ENCODE measurements at regions not wholly inside any gene's neighbourhood (a gene's known extent, or its start where the extent isn't known, plus 50 kb on each side); places are given as distances from the start of the nearest gene placed in this dataset.
A peak's percentile ranks its signal among the peaks of the same experiment; 100 is the strongest.

GRCh38 chr11:129248618-129249017 is 56.5 kb upstream of the ARHGAP32 start (continued):
- TF ChIP-seq ZMYM4 (CRISPR knock-in tag; IDR thresholded peaks at IDR 0.05) (peak; percentile 67), TP53 (CRISPR knock-in tag; conservative IDR thresholded peaks at IDR 0.05) (no peak), PITX1 (CRISPR knock-in tag; IDR thresholded peaks at IDR 0.05) (no peak), ZGPAT (CRISPR knock-in tag; IDR thresholded peaks at IDR 0.05) (0 out of 2 replicates have a peak, but pooled peaks have one; percentile 41), ZNF225 (CRISPR knock-in tag; IDR thresholded peaks at IDR 0.05) (no peak), REST (IDR thresholded peaks at IDR 0.05; ENCODE audit: borderline replicate concordance in 1 of 2, low read depth in 1 of 2, low read length in 2 of 2) (no peak), MAF1 (CRISPR knock-in tag; IDR thresholded peaks at IDR 0.05; ENCODE audit: borderline replicate concordance) (no peak), MTF2 (CRISPR knock-in tag; IDR thresholded peaks at IDR 0.05; ENCODE audit: borderline replicate concordance) (no peak), SP2 (CRISPR knock-in tag; IDR thresholded peaks at IDR 0.05) (no peak), MXD1 (CRISPR knock-in tag; IDR thresholded peaks at IDR 0.05) (no peak), ZNF18 (CRISPR knock-in tag; IDR thresholded peaks at IDR 0.05; ENCODE audit: insufficient replicate concordance) (no peak), DPF2 (CRISPR knock-in tag; IDR thresholded peaks at IDR 0.05; ENCODE audit: borderline replicate concordance, low read depth) (no peak), ZFP90 (CRISPR knock-in tag; IDR thresholded peaks at IDR 0.05; ENCODE audit: borderline replicate concordance) (no peak), PHF21A (CRISPR knock-in tag; IDR thresholded peaks at IDR 0.05) (0 out of 2 replicates have a peak, but pooled peaks have one; percentile 17), ZMYM2 (CRISPR knock-in tag; IDR thresholded peaks at IDR 0.05) (peak; percentile 98), CSRNP1 (CRISPR knock-in tag; IDR thresholded peaks at IDR 0.05) (no peak), CBFB (CRISPR knock-in tag; IDR thresholded peaks at IDR 0.05) (no peak), RARG (CRISPR knock-in tag; IDR thresholded peaks at IDR 0.05; ENCODE audit: low read depth) (no peak), ZNF414 (CRISPR knock-in tag; IDR thresholded peaks at IDR 0.05) (no peak), KDM5B (CRISPR knock-in tag; IDR thresholded peaks at IDR 0.05; ENCODE audit: borderline replicate concordance) (no peak), CBX5 (CRISPR knock-in tag; IDR thresholded peaks at IDR 0.05; ENCODE audit: borderline replicate concordance) (no peak)

Measured in HepG2 (cell line).